ENCODE measurements at regions not wholly inside any gene's neighbourhood (a gene's known extent, or its start where the extent isn't known, plus 50 kb on each side); places are given as distances from the start of the nearest gene placed in this dataset.

GRCh38 chr1:229137271-229137670 lies 133.6 kb upstream of the RAB4A start:
- intact Hi-C loops (cut with DNase I; ENCODE audit: low total_unique reads), result no loop called here
- Histone ChIP-seq H3K9me3 (no peaks in the 10 kb centered on the region), H3K36me3 (no peaks in the 10 kb centered on the region), H3K27me3 (no peaks in the 10 kb centered on the region), H3K4me3 (no peak overlapping the region), H3K4me1 (peaks cover 0 to 16% (median 12%) of the 10 kb centered on the region in 4 donors), H3K27ac (no peak overlapping the region)
- no peak for TF ChIP-seq CTCF (IDR thresholded peaks at IDR 0.05)
- DNase-seq, result no peak

GRCh38 chr1:229138058-229138457 lies 132.9 kb upstream of the RAB4A start:
- no peak for DNase-seq
- TF ChIP-seq CTCF (IDR thresholded peaks at IDR 0.05), result no peak
- Histone ChIP-seq H3K9me3 (no peaks in the 10 kb centered on the region), H3K36me3 (no peaks in the 10 kb centered on the region), H3K4me3 (no peak overlapping the region), H3K27me3 (no peaks in the 10 kb centered on the region), H3K27ac (no peak overlapping the region), H3K4me1 (peaks cover 0 to 14% (median 11%) of the 10 kb centered on the region in 4 donors)
- intact Hi-C loops (cut with DNase I; ENCODE audit: low total_unique reads), result no loop called here

DNA sequence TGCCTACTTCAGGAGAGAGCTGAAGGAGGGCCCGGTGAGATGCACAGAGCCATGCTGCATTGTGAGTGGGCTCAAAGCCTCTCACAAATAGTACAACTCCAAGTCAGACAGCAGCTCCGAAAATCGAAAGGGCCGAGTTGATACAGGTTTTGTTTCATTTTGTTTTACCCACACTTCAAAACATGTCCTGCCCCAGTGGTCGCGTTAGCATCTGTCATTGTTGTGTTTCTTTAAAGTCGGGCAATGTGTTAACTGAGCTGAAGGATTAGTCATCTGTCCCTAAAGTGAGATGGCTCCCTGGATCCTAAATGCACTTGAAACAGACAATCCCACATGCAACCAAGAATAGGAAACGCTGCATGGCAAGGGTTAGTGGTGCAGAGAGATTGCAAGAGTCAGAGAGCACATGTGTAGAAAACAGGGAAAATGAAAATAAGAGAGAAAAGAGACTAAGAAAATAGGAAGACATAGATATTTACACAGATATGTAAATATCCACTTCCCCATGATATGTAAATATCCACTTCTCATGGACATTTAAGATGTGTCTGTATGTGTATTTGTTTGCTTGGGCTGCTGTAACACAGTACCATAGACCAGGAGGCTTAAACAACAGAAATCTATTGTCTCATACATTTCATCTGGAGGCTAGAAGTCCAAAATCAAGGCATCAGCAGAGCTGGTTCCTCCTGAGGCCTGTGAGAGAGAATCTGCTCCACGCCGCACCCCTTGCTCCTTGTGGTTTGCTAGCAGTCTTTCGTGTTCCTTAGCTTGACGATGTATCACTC lies 131.4 kb upstream of the RAB4A start:
- no peak for TF ChIP-seq CTCF (IDR thresholded peaks at IDR 0.05)
- H3K4me3 ChIP-seq, result no peak overlapping the region
- H3K27ac ChIP-seq, result no peak overlapping the region
- no peak for DNase-seq
- intact Hi-C loops (cut with DNase I; ENCODE audit: low total_unique reads), result no loop called here
- peaks cover 0 to 14% (median 11%) of the 10 kb centered on the region in 4 donors for H3K4me1 ChIP-seq
- H3K9me3 ChIP-seq, result no peaks in the 10 kb centered on the region
- no peaks in the 10 kb centered on the region for H3K36me3 ChIP-seq
- peaks cover 0 to under 1% of the 10 kb centered on the region in 2 donors for H3K27me3 ChIP-seq

- H3K36me3 ChIP-seq, result no peaks in the 10 kb centered on the region
- H3K27me3 ChIP-seq, result peaks cover 0 to 5% of the 10 kb centered on the region in 2 donors
- H3K27ac ChIP-seq, result no peak overlapping the region
- H3K9me3 ChIP-seq, result no peaks in the 10 kb centered on the region
- peaks cover 0 to 14% (median 11%) of the 10 kb centered on the region in 4 donors for H3K4me1 ChIP-seq
- intact Hi-C loops (cut with DNase I; ENCODE audit: low total_unique reads), result no loop called here
- TF ChIP-seq CTCF (IDR thresholded peaks at IDR 0.05), result no peak
- no peak overlapping the region for H3K4me3 ChIP-seq
- no peak for DNase-seq
Observed at GRCh38 chr1:229140119-229140396, 130.9 kb upstream of the RAB4A start.

DNA sequence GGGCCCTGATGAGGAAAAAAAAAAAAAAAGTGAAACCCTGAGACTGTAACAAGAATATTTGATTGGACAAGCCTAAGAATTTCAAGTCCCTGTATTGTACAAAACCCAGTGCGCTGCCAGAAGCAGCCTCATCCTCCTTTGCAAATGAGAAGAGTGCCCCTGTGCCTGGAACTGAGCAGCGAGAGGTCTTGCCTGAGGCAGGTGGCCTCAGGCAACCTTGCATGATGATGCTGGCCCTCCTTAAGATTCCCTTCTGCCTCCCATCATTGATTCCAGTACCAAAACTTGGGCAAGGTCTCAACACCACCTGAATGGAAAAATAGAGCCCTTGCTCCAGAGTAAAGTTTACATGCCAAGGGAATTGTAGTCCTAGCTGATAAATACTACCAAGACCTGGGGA lies 129.6 kb upstream of the RAB4A start:
- no peaks in the 10 kb centered on the region for H3K9me3 ChIP-seq
- no peak for DNase-seq
- intact Hi-C loops (cut with DNase I; ENCODE audit: low total_unique reads), result no loop called here
- no peak overlapping the region for H3K4me3 ChIP-seq
- H3K36me3 ChIP-seq, result no peaks in the 10 kb centered on the region
- no peak for TF ChIP-seq CTCF (IDR thresholded peaks at IDR 0.05)
- no peak overlapping the region for H3K27ac ChIP-seq
- peaks cover 0 to 5% of the 10 kb centered on the region in 2 donors for H3K27me3 ChIP-seq
- H3K4me1 ChIP-seq, result peaks cover 0 to 14% (median 11%) of the 10 kb centered on the region in 4 donors

Measured in tibial artery (tissue), 4 donors.